ENCODE measurements at regions not wholly inside any gene's neighbourhood (a gene's known extent, or its start where the extent isn't known, plus 50 kb on each side); places are given as distances from the start of the nearest gene placed in this dataset.
"Not testable (repeated sequence)": the region's sequence is repeated elsewhere in the genome, so short reads cannot be mapped to it uniquely, and the experiment has no call there.

- Histone ChIP-seq H3K27ac (no peak overlapping the region), H3K4me3 (no peak overlapping the region)
- no peak for DNase-seq (ENCODE audit: low spot score)
- TF ChIP-seq, protein P1, sequence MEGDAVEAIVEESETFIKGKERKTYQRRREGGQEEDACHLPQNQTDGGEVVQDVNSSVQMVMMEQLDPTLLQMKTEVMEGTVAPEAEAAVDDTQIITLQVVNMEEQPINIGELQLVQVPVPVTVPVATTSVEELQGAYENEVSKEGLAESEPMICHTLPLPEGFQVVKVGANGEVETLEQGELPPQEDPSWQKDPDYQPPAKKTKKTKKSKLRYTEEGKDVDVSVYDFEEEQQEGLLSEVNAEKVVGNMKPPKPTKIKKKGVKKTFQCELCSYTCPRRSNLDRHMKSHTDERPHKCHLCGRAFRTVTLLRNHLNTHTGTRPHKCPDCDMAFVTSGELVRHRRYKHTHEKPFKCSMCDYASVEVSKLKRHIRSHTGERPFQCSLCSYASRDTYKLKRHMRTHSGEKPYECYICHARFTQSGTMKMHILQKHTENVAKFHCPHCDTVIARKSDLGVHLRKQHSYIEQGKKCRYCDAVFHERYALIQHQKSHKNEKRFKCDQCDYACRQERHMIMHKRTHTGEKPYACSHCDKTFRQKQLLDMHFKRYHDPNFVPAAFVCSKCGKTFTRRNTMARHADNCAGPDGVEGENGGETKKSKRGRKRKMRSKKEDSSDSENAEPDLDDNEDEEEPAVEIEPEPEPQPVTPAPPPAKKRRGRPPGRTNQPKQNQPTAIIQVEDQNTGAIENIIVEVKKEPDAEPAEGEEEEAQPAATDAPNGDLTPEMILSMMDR (IDR thresholded peaks at IDR 0.05): no peak
Observed at GRCh38 chr15:58357529-58358476, 74.0 kb upstream of the LIPC start.

- Histone ChIP-seq H3K4me3 (no peak overlapping the region), H3K27ac (no peak overlapping the region)
- DNase-seq (ENCODE audit: low spot score): no peak
- TF ChIP-seq, protein P1 (IDR thresholded peaks at IDR 0.05): no peak
Observed at GRCh38 chr15:58360421-58361090, 71.2 kb upstream of the LIPC start.

DNA sequence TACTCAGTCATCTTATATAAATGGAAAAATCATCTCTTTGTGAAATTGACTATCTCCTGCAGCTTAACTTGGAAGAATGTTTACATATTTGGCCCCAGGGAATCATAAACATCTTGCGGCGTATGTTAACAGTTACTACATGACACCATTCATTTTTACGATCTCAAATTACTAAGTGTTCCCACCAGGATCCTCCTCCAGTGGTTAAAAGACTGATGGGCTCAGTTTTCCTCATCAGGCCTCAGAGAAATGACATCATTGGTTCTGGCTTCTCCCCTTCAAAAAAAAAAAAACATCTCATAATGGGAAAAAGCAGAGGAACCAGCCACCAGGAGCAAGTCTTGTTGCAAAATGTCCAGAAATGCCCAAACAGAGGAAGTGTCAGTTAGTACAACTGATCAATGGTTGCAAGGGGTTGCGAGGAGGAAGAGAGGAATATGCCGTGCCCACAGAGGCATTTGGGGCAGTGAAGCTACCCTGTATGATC, 70.5 kb upstream of the LIPC start:
- no peak overlapping the region for H3K4me3 ChIP-seq
- DNase-seq (ENCODE audit: low spot score): no peak
- TF ChIP-seq, protein P1 (IDR thresholded peaks at IDR 0.05): no peak
- no peak overlapping the region for H3K27ac ChIP-seq

DNA sequence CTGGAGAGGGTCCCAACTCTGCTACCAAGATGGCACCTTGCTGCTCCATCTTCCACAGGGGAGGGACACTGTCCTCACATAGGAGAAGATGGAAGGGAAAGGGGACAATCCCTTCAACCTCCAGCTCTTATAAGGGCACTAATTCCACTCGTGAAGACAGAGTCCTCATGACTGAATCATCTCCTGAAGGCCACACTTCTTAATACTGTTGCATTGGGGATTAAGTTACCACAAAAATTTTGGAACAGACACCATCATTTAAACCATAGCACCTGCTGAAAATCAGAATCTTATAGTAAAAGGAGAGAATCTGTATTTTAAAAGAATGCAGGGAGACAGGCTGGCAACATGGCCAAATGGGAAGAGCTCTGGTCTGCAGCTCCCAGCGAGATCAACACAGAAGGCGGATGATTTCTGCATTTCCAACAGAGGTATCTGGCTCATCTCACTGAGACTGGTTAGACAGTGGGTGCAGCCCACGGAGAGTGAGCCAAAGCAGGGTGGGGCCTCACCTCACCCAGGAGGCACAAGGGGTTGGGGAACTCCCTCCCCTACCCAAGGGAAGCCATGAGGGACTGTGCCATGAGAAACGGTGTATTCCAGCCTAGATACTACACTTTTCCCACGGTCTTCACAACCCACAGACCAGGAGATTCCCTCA, 69.4 kb upstream of the LIPC start:
- Histone ChIP-seq H3K4me3 (no peak overlapping the region), H3K27ac (no peak overlapping the region)
- no peak for DNase-seq (ENCODE audit: low spot score)
- TF ChIP-seq, protein P1 (IDR thresholded peaks at IDR 0.05): no peak

DNA sequence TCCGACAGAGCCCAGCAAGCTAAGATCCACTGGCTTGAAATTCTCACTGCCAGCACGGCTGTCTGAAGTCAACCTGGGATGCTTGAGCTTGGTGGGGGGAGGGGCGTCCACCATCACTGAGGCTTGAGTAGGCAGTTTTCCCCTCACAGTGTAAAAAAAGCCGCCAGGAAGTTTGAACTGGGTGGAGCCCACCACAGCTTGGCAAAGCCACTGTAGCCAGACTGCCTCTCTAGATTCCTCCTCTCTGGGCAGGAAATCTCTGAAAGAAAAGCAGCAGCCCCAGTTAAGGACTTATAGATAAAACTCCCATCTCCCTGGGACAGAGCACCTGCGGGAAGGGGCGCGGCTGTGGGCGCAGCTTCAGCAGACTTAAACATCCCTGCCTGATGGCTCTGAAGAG, 68.7 kb upstream of the LIPC start:
- DNase-seq (ENCODE audit: low spot score); H3K27ac ChIP-seq; H3K4me3 ChIP-seq: not testable (repeated sequence)

- DNase-seq (ENCODE audit: low spot score); H3K4me3 ChIP-seq; H3K27ac ChIP-seq: not testable (repeated sequence)
Observed at GRCh38 chr15:58363673-58364072, 68.1 kb upstream of the LIPC start.

- DNase-seq (ENCODE audit: low spot score); H3K27ac ChIP-seq; H3K4me3 ChIP-seq: not testable (repeated sequence)
Observed at GRCh38 chr15:58365098-58365497, 66.7 kb upstream of the LIPC start.

DNA sequence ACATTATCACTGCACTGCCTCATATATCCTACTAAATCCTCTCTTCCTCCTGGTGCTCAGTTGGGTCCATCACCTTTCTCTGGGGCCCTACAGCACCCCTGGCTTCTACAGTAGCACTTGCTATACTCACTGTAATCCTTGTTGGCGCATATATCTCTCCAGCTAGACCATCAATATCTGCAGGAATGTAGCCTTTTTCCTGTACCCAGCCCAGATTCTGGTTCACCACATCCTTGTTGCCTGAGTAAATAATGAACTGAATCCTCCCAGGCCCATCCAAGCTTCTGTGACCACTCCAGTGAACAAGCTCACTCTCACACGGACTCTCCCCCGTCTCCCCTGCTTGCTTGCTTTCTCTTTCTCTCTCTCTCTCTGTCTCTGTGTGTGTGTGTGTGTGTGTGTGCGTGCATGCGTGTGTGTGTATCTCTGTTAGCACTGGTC, 62.5 kb upstream of the LIPC start:
- TF ChIP-seq, protein P1 (IDR thresholded peaks at IDR 0.05): no peak
- no peak overlapping the region for H3K4me3 ChIP-seq
- H3K27ac ChIP-seq: no peak overlapping the region
- DNase-seq (ENCODE audit: low spot score): no peak
